SK-N-SH (cell line): ENCODE measurements at regions not wholly inside any gene's neighbourhood (a gene's known extent, or its start where the extent isn't known, plus 50 kb on each side); places are given as distances from the start of the nearest gene placed in this dataset.
"Not testable (repeated sequence)": the region's sequence is repeated elsewhere in the genome, so short reads cannot be mapped to it uniquely, and the experiment has no call there.

Source experiments
- GABPA ChIP-seq: IDR thresholded peaks from 2 replicates; pipeline ENCODE4 v1.4.0; 2012; ENCODE audit warnings: low read depth, mild to moderate bottlenecking
- NFIC ChIP-seq: IDR thresholded peaks from 2 replicates; pipeline ENCODE4 v1.4.0; 2012; ENCODE audit warnings: borderline replicate concordance
- POLR2AphosphoS5 ChIP-seq: IDR thresholded peaks from 2 replicates; pipeline ENCODE4 v1.6.1; 2012; ENCODE audit warnings: low read depth, low read length
- TF ChIP-seq, protein P1 (sequence below): fragments of 200-600 bp; sonication (generic); IDR thresholded peaks from 2 replicates; pipeline ENCODE4 v1.6.1; 2017; ENCODE audit warnings: antibody characterized with exemption, mild to moderate bottlenecking, moderate library complexity

DNA sequence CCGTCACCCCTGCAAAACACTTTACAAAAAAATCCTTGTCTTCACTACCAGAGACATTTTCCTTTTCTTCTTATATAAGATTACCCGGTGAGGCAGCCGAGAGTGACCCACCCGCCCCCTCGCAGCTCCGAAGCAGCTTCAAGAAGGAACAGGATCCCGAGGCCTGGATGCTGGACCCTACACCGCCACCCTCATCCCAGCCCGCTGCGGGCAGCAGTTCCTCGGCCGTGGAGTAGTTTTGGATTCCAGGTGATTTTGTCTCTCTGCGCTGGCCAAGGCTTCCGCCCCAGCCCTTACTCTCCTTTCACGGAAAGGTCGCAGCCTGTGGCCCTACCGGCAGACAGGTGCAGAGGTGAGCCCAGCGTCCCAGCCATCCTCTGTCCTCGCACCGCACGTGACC lies 169.1 kb downstream of the CCT8L2 start:
- TF ChIP-seq NFIC, GABPA, POLR2AphosphoS5: not testable (repeated sequence)
- TF ChIP-seq, protein P1, sequence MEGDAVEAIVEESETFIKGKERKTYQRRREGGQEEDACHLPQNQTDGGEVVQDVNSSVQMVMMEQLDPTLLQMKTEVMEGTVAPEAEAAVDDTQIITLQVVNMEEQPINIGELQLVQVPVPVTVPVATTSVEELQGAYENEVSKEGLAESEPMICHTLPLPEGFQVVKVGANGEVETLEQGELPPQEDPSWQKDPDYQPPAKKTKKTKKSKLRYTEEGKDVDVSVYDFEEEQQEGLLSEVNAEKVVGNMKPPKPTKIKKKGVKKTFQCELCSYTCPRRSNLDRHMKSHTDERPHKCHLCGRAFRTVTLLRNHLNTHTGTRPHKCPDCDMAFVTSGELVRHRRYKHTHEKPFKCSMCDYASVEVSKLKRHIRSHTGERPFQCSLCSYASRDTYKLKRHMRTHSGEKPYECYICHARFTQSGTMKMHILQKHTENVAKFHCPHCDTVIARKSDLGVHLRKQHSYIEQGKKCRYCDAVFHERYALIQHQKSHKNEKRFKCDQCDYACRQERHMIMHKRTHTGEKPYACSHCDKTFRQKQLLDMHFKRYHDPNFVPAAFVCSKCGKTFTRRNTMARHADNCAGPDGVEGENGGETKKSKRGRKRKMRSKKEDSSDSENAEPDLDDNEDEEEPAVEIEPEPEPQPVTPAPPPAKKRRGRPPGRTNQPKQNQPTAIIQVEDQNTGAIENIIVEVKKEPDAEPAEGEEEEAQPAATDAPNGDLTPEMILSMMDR: not testable (repeated sequence)
